Right lung (tissue), 2 donors: ENCODE measurements at regions not wholly inside any gene's neighbourhood (a gene's known extent, or its start where the extent isn't known, plus 50 kb on each side); places are given as distances from the start of the nearest gene placed in this dataset.
"Not testable (repeated sequence)": the region's sequence is repeated elsewhere in the genome, so short reads cannot be mapped to it uniquely, and the experiment has no call there.

Source experiments
- DNase-seq, 2 donors: peaks; one replicate each; pipeline ENCODE4 v3.0.0-alpha.2; 2013

DNA sequence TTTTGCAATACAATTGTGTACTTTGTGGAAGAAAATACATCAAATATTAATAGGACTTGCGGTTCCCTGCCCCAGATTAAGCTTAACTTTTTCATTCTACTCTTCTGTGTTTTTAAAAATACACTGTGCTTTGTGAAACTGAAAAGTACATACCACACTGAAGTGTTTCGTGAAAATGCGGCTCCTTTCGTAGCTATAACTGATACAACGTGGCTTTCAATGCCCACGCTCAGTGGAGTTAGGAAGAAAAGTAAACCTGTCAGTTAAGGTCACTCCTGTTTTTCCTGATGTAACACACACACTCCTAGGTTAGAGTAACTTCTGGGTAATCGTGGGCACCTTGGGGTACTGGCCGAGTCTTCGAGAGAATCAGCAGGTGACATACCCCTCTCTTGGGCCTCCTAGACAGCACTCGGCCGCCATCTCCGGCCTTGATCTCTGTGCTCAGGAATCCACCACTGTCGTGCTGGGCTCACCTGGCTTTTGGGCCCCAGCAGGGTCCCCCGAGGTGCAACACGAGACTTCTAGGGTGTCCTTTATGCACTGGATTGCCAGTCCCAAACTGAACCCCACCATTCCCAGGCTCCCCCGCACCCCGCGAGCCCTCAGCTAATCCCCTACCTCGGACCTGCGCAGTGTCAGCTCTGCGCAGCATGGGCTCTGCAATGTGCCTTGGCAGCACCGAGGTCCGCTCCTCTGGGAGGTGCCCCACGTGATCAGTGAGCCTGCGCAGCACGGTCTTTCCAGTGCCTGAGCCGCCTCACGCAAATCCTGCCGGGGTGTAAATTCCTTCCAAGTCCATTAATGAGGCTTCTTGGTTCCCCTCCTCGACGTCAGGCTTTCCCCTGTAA, 162.6 kb upstream of the INTU start:
- DNase-seq = no peak

DNA sequence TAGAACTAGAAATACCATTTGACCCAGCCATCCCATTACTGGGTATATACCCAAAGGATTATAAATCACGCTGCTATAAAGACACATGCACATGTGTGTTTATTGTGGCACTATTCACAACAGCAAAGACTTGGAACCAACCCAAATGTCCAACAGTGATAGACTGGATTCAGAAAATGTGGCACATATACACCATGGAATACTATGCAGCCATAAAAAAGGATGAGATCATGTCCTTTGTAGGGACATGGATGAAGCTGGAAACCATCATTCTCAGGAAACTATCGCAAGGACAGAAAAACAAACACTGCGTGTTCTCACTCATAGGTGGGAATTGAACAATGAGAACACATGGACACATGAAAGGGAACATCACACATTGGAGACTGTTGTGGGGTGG, 154.5 kb upstream of the INTU start:
- DNase-seq = not testable (repeated sequence)

DNA sequence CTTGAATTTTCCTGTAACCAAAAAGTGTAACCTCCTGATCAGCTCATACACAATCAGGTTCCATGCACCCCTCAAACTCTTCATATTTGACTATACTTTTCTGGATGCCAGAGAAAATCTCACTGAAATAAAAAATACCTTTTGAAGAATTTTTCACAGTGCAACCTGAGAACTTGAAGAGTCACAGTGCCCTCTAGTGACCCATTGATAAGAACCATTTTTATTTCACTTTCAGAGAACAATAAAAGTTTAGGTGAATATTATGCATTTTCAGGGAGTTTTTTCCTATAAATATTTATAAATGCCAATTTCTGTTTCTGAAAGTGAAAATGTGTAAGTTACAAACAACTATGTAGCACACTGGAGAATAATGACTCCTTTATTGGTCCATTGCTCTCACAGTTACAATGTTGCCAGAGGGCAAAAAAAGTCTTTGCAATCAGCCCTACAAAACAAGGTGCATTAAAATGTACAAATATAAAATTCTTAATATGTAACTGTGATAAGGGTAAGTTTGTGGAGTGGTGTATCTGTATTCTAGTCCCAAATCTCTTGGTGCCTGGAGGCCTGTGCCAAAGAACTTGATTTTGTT, 153.6 kb upstream of the INTU start:
- DNase-seq = peak; percentile 48 to 49

DNA sequence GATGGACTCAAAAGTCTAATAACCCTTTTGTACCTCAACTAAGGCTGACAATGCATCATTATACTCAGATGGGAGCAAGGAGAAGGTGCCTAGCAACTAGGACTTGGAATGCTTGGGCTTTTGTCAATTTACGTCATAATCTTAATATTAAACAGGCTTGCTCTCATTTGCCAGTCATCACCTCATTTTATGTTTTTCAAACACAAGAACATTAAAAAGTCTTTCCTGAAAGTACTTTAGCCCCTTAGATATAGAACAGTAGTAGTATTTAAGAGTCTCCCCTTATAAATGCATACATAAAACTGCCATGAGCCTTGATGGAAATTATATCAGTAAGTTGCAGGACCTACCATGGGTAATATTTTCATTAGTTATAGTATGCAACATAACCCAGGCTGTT, 150.7 kb upstream of the INTU start:
- DNase-seq = no peak

DNA sequence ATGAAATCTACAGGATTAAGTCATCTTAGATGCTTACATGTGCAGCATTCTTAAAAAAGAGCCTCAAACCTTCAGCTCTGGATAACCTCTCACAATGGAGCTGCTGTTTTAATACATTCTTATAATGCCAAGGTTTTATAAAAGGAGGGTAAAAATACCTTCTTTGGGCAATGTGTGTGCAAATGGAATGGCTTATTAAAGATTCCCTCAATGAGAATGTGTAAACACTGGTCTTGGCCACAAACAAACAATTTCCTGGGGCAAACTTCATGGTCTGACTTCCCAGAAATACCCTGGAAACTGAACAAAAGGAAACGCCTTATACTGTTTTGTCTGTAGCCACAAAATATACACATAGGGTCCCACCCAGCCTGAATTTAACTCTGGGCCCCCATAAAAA, 148.6 kb upstream of the INTU start:
- no peak for DNase-seq

- no peak for DNase-seq
These were observed 146.5 kb upstream of the INTU start for GRCh38 chr4:127486248-127486647.

- no peak for DNase-seq
These were observed 141.2 kb upstream of the INTU start for GRCh38 chr4:127491571-127491970.

DNA sequence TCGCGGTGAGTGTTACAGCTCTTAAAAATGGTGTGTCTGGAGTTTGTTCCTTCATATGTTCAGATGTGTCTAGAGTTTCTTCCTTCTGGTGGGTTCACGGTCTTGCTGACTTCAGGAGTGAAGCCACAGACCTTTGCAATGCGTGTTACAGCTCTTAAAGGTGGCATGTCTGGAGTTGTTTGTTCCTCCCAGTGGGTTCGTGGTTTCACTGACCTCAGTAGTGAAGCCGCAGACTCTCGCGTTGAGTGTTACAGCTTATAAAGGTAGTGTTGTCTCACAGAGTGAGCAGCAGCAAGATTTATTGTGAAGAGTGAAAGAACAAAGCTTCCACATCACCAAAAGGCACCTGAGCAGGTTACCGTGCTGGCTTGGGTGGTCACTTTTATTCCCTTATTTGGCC, 135.9 kb upstream of the INTU start:
- DNase-seq = not testable (repeated sequence)

DNA sequence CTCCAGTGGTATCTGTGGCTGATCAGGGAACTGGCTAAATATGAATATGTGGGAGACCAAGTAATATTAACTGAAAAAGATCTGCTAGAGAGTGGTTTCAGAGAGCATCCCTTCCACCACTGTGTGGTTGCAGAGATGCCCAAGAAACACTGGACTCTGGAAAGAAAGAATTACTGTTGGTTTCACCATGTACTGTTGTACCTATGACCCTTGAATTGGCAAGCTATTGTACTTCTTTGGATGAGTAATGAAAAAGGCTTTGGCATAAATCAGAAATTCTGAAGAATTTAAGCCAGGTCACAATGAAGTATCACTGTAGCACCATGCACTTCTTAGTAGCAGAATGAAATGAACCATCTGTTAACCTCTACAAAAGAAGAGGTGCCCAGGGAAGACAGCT, 134.4 kb upstream of the INTU start:
- no peak for DNase-seq

- no peak for DNase-seq
These were observed 132.5 kb upstream of the INTU start for GRCh38 chr4:127500242-127500641.

GRCh38 chr4:127501103-127501502, 131.7 kb upstream of the INTU start:
- DNase-seq = no peak

GRCh38 chr4:127503111-127503510, 129.6 kb upstream of the INTU start:
- DNase-seq = no peak

DNA sequence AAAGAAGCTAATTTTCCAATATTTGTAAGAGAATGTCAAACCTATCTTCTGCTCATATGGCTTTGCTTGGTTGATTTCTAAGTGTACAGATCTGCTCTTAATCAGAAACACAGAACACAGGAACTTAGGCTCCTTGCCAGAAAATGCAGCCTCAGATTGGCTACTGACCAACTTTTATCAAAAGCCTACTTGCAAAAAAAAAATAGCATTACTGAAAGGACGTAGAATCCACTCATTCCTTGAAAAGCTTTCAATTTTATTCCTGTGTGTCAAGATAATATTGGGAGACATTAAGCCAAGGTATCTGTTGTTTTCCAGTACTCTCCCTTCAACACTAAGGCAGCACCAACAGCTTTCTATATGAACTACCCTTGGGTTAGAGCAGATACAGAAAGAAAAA, 127.6 kb upstream of the INTU start:
- peak; percentile 77 for DNase-seq

DNA sequence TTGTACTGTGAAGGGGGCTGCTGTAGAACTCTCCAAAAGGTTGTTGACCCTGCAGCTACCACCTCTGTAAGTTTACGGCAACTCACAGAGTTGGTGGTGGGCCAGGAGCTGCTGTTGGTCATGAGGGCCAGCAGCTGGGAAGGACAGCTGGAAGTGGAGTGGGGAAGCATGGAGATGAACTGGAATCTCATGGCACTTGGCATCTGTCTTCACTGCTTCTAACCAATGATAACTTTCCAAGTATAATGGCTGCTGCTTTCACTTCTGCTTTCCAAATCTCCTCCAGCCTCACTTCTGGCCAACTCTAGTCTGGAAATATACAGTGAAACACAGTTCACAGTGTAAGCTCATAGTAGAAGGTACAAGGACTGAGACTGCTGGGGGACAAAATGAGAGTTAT, 126.5 kb upstream of the INTU start:
- no peak for DNase-seq

DNA sequence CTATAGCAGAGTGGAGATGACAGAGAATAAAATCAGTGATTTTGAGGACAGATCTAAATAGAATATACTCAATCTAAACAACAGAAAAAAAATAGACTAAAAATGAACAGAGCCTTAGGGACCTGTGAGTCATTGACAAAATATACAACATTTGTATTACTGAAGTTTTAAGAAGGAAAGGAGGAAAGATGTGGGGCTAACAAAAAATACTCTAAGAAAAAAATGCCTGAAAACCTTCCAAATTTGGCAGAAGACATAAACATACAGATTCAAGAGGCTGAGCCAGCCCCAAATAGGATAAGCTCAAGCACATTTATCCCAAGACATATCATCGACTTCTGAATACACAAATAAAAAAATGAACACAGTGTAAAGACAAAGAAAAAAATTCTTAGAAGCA, 123.6 kb upstream of the INTU start:
- no peak for DNase-seq

- not testable (repeated sequence) for DNase-seq
These were observed 120.1 kb upstream of the INTU start for GRCh38 chr4:127512672-127513071.

DNA sequence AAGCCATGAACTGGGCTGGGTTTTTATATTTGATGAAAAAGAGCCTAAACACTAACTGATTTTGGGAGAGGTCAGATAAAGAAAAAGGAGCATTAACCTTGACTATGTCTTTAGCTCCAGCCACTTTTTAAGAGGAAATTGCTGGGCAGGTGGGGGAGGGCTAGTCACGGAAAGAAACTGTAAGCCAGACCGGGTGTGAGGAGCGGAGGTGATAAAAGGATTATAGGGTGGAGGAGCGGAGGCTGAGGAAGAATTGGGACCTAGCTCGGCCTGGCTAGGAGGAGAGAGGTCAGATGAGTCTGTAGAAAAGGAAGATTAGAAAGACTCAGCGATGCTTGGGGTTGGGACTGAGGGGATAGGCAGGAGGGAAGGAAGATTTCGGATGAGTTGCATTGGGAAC, 117.5 kb upstream of the INTU start:
- not testable (repeated sequence) for DNase-seq

DNA sequence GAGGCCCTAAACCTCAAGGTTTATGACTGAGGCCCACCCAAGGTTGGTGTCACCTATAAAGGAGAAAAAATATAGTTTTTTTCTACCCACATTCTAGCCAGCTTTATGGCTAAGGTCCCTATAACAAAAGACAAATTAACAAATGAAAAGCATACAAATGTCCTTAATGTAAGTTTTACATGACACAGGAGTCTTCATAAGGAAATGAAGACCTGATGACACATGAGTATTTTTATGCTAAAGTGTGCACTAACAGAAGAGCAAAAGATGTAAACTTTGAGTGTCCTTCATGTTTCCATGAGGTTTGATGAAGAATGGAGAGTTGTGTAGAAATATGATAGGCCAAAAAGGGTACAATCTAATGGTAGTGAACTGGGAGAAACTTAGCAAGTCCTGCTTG, 114.7 kb upstream of the INTU start:
- DNase-seq = no peak

- no peak for DNase-seq
These were observed 111.3 kb upstream of the INTU start for GRCh38 chr4:127521463-127521862.

DNA sequence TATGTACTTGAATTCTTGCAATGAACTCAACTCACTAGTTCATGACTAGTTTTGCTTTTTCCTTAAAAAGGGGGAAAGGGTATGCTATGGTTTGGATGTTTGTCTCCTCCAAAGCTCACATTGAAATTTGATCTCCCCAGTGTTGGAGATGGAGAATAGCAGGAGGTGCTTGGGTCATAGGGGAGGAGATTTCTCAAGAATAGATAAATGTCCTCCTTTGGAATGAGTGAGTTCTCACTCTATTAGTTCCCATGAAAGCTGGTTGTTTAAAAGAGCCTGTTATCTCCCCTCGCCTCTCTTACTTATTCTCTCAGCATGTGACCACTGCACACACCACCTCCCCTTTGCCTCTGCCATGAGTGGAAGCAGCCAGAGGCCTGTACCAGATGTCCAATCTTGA, 109.4 kb upstream of the INTU start:
- DNase-seq = no peak

DNA sequence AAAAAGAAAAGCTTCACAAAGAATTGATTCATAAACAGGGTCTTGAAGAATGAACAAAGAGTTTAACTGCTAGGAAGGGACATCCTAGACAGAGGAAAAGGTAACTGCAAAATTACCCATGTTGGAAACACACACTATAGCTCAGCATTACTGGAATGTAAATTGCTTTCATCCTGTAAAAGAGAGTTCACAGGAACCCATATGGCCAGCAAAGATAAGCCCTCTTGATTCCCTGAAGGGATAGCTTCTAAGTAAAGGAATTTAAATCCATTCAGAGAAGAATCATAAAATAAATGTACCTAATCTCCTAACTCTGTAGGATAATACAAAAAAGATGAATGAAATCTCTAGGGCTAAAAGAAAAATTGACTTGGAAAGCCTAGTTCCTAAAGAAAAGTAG, 107.1 kb upstream of the INTU start:
- no peak for DNase-seq

DNA sequence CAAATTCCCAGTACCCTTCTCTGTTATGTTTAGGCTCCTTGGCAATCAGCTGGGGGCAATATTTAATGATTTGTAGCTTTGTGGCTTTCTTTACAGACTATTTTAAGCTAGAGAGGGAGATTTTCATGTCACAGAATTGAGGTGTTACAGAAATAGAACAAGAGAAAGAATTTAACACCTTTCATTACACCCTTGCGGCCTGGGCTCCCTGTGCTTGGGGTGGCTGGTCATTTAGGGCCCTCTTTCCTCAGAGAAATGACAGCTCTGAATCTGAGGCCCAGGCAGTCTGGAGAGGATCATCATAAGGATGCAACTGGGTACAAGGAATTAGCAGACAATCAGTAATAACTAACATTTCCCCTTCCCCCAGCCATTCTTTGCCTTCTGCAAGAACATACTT, 104.5 kb upstream of the INTU start:
- DNase-seq = no peak

- DNase-seq = not testable (repeated sequence)
These were observed 102.9 kb upstream of the INTU start for GRCh38 chr4:127529879-127530278.
